ENCODE measurements at regions not wholly inside any gene's neighbourhood (a gene's known extent, or its start where the extent isn't known, plus 50 kb on each side); places are given as distances from the start of the nearest gene placed in this dataset.

- H3K4me3 Mint-ChIP-seq: no peak overlapping the region
- no peaks in the 10 kb centered on the region for H3K27me3 Mint-ChIP-seq
- H3K4me1 Mint-ChIP-seq (ENCODE audit: unreplicated experiment): no peaks in the 10 kb centered on the region
- TF ChIP-seq, protein P1, sequence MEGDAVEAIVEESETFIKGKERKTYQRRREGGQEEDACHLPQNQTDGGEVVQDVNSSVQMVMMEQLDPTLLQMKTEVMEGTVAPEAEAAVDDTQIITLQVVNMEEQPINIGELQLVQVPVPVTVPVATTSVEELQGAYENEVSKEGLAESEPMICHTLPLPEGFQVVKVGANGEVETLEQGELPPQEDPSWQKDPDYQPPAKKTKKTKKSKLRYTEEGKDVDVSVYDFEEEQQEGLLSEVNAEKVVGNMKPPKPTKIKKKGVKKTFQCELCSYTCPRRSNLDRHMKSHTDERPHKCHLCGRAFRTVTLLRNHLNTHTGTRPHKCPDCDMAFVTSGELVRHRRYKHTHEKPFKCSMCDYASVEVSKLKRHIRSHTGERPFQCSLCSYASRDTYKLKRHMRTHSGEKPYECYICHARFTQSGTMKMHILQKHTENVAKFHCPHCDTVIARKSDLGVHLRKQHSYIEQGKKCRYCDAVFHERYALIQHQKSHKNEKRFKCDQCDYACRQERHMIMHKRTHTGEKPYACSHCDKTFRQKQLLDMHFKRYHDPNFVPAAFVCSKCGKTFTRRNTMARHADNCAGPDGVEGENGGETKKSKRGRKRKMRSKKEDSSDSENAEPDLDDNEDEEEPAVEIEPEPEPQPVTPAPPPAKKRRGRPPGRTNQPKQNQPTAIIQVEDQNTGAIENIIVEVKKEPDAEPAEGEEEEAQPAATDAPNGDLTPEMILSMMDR (conservative IDR thresholded peaks at IDR 0.05): no peak
- H3K36me3 Mint-ChIP-seq: no peaks in the 10 kb centered on the region
- no peak for DNase-seq (ENCODE audit: extremely low spot score, unreplicated experiment)
- no peak overlapping the region for H3K27ac Mint-ChIP-seq
- no peaks in the 10 kb centered on the region for H3K9me3 Mint-ChIP-seq
Measured at GRCh38 chr4:100605144-100605543, 87.3 kb upstream of the EMCN start.

GRCh38 chr4:100593935-100594334 is 76.1 kb upstream of the EMCN start:
- Mint-ChIP-seq H3K4me3 (no peak overlapping the region), H3K36me3 (no peaks in the 10 kb centered on the region), H3K4me1 (ENCODE audit: unreplicated experiment) (no peaks in the 10 kb centered on the region), H3K9me3 (no peaks in the 10 kb centered on the region), H3K27me3 (peaks cover 4% of the 10 kb centered on the region), H3K27ac (no peak overlapping the region)
- DNase-seq (ENCODE audit: extremely low spot score, unreplicated experiment): no peak
- TF ChIP-seq, protein P1 (conservative IDR thresholded peaks at IDR 0.05): no peak

- no peaks in the 10 kb centered on the region for H3K9me3 Mint-ChIP-seq
- peaks cover 4% of the 10 kb centered on the region for H3K27me3 Mint-ChIP-seq
- no peak overlapping the region for H3K4me3 Mint-ChIP-seq
- no peaks in the 10 kb centered on the region for H3K36me3 Mint-ChIP-seq
- H3K27ac Mint-ChIP-seq: no peak overlapping the region
- TF ChIP-seq, protein P1 (conservative IDR thresholded peaks at IDR 0.05): no peak
- no peak for DNase-seq (ENCODE audit: extremely low spot score, unreplicated experiment)
- H3K4me1 Mint-ChIP-seq (ENCODE audit: unreplicated experiment): no peaks in the 10 kb centered on the region
Measured at GRCh38 chr4:100591161-100591876, 73.5 kb upstream of the EMCN start.

GRCh38 chr4:100590325-100590724 is 72.5 kb upstream of the EMCN start:
- peaks cover 4% of the 10 kb centered on the region for H3K27me3 Mint-ChIP-seq
- no peaks in the 10 kb centered on the region for H3K36me3 Mint-ChIP-seq
- no peak overlapping the region for H3K27ac Mint-ChIP-seq
- H3K9me3 Mint-ChIP-seq: no peaks in the 10 kb centered on the region
- H3K4me1 Mint-ChIP-seq (ENCODE audit: unreplicated experiment): no peaks in the 10 kb centered on the region
- TF ChIP-seq, protein P1 (conservative IDR thresholded peaks at IDR 0.05): no peak
- DNase-seq (ENCODE audit: extremely low spot score, unreplicated experiment): no peak
- no peak overlapping the region for H3K4me3 Mint-ChIP-seq

DNA sequence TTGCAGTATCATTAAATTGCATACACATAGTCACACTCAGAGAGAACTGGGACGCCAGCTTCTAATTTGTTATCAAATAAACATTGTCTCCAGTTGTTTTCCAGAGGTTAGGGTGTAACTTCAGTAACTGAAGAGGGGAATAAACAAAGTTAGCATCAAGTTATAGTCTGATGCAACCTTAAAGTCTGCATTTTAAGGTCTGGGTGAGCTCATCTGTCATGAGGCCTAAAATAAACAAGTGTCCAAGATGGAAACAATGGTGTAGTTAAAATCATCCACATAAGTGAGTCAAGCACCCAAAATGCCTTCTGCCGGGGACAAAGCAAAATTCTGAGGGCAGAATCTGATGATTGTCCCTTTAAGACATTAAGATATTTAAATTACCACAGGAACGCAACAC is 70.3 kb upstream of the EMCN start:
- no peak overlapping the region for H3K27ac Mint-ChIP-seq

More for the DNA sequence above, 70.3 kb upstream of the EMCN start:
- Mint-ChIP-seq H3K36me3 (no peaks in the 10 kb centered on the region), H3K4me1 (ENCODE audit: unreplicated experiment) (no peaks in the 10 kb centered on the region), H3K4me3 (no peak overlapping the region), H3K9me3 (no peaks in the 10 kb centered on the region), H3K27me3 (peaks cover 4% of the 10 kb centered on the region)
- TF ChIP-seq, protein P1 (conservative IDR thresholded peaks at IDR 0.05): no peak
- no peak for DNase-seq (ENCODE audit: extremely low spot score, unreplicated experiment)

All from type B pancreatic cell (in vitro differentiated cells).